Gastrocnemius medialis (tissue), 4 donors: ENCODE measurements at regions not wholly inside any gene's neighbourhood (a gene's known extent, or its start where the extent isn't known, plus 50 kb on each side); places are given as distances from the start of the nearest gene placed in this dataset.

Source experiments
- ATAC-seq, 2 donors: fragments of 150-250 bp; one replicate each; pipeline ENCODE4 v1.9.1; 2016
- DNase-seq, 2 donors: peaks; one replicate each; pipeline ENCODE4 v3.0.0-alpha.2; 2019
- H3K27ac ChIP-seq, 4 donors: fragments of 200-600 bp; sonication (generic); 1 replicate in 1 of 4; 2 replicates in 3 of 4; pipeline ENCODE4 v1.5.1; 2016 to 2018; ENCODE audit warnings: mild to moderate bottlenecking in 2 of 4, moderate library complexity in 1 of 4
- H3K27me3 ChIP-seq, 3 donors: fragments of 200-600 bp; sonication (generic) in 2 of 3; 1 replicate in 1 of 3; 2 replicates in 2 of 3; pipeline versions ENCODE4 v1.5.1 to v1.6.0; 2016 to 2019; ENCODE audit warnings: mild to moderate bottlenecking in 1 of 3, moderate library complexity in 1 of 3
- H3K36me3 ChIP-seq, 2 donors: fragments of 200-600 bp; sonication (generic) in 1 of 2; one replicate each; pipeline ENCODE4 v1.5.1; 2017 to 2018
- H3K4me1 ChIP-seq, 2 donors: fragments of 200-600 bp; sonication (generic) in 1 of 2; one replicate each; pipeline ENCODE4 v1.5.1; 2016 to 2017; ENCODE audit warnings: mild to moderate bottlenecking in 2 of 2
- H3K4me3 ChIP-seq, 4 donors: fragments of 200-600 bp; sonication (generic) in 3 of 4; 1 replicate in 1 of 4; 2 replicates in 3 of 4; pipeline ENCODE4 v1.5.1; 2016 to 2019; ENCODE audit warnings: mild to moderate bottlenecking in 2 of 4
- H3K9me3 ChIP-seq, 3 donors: fragments of 200-600 bp; sonication (generic) in 2 of 3; 1 replicate in 1 of 3; 2 replicates in 2 of 3; pipeline ENCODE4 v1.5.1; 2016 to 2019
- POLR2A ChIP-seq, 2 donors: fragments of 450-650 bp; IDR thresholded peaks; one replicate each; pipeline ENCODE4 v1.6.1; 2017; ENCODE audit warnings: antibody characterized with exemption in 2 of 2, mild to moderate bottlenecking in 2 of 2, moderate library complexity in 2 of 2
- in situ Hi-C, 4 donors: fragments of 200-750 bp; cut with MboI; loops; one replicate each; pipeline versions ENCODE4 v1.15.0 to v1.8.0; 2017; ENCODE audit warnings: low sequenced_read_pairs in 4 of 4
- intact Hi-C: fragments of 100-400 bp; cut with DNase I; formaldehyde crosslinking; loops from one replicate; pipeline ENCODE4 v1.15.1; 2023; ENCODE audit warnings: low total_unique reads
- TF ChIP-seq, protein P1 (sequence below), 5 experiments: fragments of 450-650 bp in 3 of 5; fragments of 200-600 bp in 2 of 5; sonication (generic) in 2 of 5; IDR thresholded peaks in 4 of 5; conservative IDR thresholded peaks in 1 of 5; 1 replicate in 4 of 5; 2 replicates in 1 of 5; pipeline ENCODE4 v1.5.1; 2016 to 2019; ENCODE audit warnings: antibody characterized with exemption in 5 of 5, mild to moderate bottlenecking in 3 of 5, moderate library complexity in 3 of 5

GRCh38 chr1:4153571-4153970 is 253.5 kb upstream of the C1orf174 start:
- no peaks in the 10 kb centered on the region for H3K36me3 ChIP-seq
- no peaks in the 10 kb centered on the region for H3K27me3 ChIP-seq
- no peak overlapping the region for H3K4me3 ChIP-seq
- H3K27ac ChIP-seq = no peak overlapping the region
- H3K9me3 ChIP-seq = no peaks in the 10 kb centered on the region
- in situ Hi-C loops = no loop called here
- ATAC-seq (no peak), DNase-seq (no peak)
- intact Hi-C loops = no loop called here
- TF ChIP-seq, protein P1, sequence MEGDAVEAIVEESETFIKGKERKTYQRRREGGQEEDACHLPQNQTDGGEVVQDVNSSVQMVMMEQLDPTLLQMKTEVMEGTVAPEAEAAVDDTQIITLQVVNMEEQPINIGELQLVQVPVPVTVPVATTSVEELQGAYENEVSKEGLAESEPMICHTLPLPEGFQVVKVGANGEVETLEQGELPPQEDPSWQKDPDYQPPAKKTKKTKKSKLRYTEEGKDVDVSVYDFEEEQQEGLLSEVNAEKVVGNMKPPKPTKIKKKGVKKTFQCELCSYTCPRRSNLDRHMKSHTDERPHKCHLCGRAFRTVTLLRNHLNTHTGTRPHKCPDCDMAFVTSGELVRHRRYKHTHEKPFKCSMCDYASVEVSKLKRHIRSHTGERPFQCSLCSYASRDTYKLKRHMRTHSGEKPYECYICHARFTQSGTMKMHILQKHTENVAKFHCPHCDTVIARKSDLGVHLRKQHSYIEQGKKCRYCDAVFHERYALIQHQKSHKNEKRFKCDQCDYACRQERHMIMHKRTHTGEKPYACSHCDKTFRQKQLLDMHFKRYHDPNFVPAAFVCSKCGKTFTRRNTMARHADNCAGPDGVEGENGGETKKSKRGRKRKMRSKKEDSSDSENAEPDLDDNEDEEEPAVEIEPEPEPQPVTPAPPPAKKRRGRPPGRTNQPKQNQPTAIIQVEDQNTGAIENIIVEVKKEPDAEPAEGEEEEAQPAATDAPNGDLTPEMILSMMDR (IDR thresholded peaks at IDR 0.05 in 4 of 5, conservative IDR thresholded peaks at IDR 0.05 in 1 of 5) = no peak
- no peak for TF ChIP-seq POLR2A (IDR thresholded peaks at IDR 0.05)
- no peaks in the 10 kb centered on the region for H3K4me1 ChIP-seq

DNA sequence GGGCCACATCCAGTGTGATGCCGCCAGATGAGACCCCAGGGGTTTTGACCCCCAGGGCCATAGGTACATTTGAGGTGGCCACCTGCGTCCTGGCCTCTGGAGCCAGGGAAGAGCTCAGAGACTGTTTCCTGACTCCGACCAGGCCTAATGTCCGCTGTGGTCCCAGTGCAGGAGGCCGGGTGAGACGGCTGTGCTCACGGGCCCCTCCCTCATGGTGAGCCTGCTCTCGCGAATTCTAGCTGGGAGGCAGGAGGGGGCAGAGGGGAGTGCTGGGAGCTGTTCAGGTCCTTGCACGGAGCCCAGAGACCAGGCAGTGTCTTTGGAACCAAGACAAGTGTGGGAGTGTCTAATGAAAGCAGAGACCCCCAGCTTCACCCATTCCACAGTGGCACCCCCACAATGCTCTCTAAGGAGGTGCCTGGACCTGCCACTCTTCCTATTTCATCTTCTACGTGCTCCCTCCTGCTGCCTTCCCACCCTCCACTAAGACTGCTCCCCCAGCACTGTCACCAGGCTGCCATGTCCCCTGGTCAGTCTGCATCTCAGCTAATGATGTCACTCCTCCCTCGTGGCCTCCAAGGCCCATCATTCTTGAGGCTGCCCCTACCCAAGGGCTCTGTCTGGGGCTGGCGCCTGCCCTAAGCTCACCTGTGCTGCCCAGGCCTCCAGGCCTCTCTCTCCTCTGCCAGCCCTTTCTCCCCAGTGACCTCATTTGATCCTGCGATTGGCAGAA is 256.3 kb upstream of the C1orf174 start:
- Histone ChIP-seq H3K27ac (no peak overlapping the region), H3K4me1 (no peaks in the 10 kb centered on the region), H3K27me3 (no peaks in the 10 kb centered on the region), H3K4me3 (no peak overlapping the region), H3K9me3 (no peaks in the 10 kb centered on the region), H3K36me3 (no peaks in the 10 kb centered on the region)
- ATAC-seq (no peak), DNase-seq (no peak)
- in situ Hi-C loops = no loop called here
- no peak for TF ChIP-seq POLR2A (IDR thresholded peaks at IDR 0.05)
- TF ChIP-seq, protein P1 (IDR thresholded peaks at IDR 0.05 in 4 of 5, conservative IDR thresholded peaks at IDR 0.05 in 1 of 5) = no peak
- intact Hi-C loops = no loop called here

GRCh38 chr1:4160181-4160580 is 260.1 kb upstream of the C1orf174 start:
- DNase-seq = no peak
- Histone ChIP-seq H3K9me3 (no peaks in the 10 kb centered on the region), H3K27me3 (no peaks in the 10 kb centered on the region), H3K4me1 (no peaks in the 10 kb centered on the region), H3K36me3 (no peaks in the 10 kb centered on the region), H3K27ac (no peak overlapping the region), H3K4me3 (no peak overlapping the region)
- in situ Hi-C loops = no loop called here
- intact Hi-C loops = no loop called here
- ATAC-seq = no peak
- TF ChIP-seq POLR2A (IDR thresholded peaks at IDR 0.05) = no peak
- TF ChIP-seq, protein P1 (IDR thresholded peaks at IDR 0.05 in 4 of 5, conservative IDR thresholded peaks at IDR 0.05 in 1 of 5) = no peak

DNA sequence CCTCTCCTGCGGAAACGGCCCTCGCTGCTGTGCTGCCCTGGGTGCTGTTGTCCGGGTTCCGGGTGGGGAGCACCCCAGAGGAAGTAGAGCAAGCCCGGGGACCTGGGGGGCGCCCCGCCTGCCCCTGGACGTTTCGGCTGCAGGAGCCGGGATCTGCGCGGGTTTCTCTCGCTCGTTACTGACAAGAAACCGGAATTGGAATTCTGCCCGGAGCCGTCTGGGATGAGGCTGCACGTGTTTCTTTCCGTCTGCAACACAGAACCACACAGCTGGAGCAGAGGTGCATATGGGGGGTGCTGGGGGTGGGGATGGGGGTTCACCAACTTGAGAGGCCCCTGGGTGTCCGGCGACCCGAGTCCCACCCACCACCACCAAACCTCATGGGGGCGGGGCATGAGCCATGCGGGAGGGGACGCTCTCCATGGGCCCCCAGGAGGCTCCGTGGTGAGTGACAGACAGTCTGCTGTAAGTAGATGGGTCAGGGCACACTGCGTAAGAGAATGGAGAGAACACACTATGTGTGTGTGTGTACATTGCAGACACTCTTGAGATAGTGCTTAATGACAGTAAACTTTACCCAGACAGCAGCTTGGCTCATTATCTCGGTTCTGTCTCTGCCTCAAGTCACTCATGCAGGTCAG is 261.4 kb upstream of the C1orf174 start:
- TF ChIP-seq POLR2A (IDR thresholded peaks at IDR 0.05) = no peak
- TF ChIP-seq, protein P1 (IDR thresholded peaks at IDR 0.05 in 4 of 5, conservative IDR thresholded peaks at IDR 0.05 in 1 of 5) = no peak
- Histone ChIP-seq H3K4me1 (no peaks in the 10 kb centered on the region), H3K27ac (no peak overlapping the region), H3K4me3 (no peak overlapping the region), H3K36me3 (no peaks in the 10 kb centered on the region), H3K9me3 (no peaks in the 10 kb centered on the region), H3K27me3 (no peaks in the 10 kb centered on the region)
- in situ Hi-C loops (no loop called here), intact Hi-C loops (no loop called here)
- ATAC-seq (no peak), DNase-seq (no peak)
